ENCODE measurements at regions not wholly inside any gene's neighbourhood (a gene's known extent, or its start where the extent isn't known, plus 50 kb on each side); places are given as distances from the start of the nearest gene placed in this dataset.
"Not testable (repeated sequence)": the region's sequence is repeated elsewhere in the genome, so short reads cannot be mapped to it uniquely, and the experiment has no call there.

- H3K27ac ChIP-seq = no peak overlapping the region
- no peak for TF ChIP-seq CTCF (IDR thresholded peaks at IDR 0.05)
- TF ChIP-seq ZFX (IDR thresholded peaks at IDR 0.05; ENCODE audit: borderline replicate concordance) = no peak
These were observed 300.6 kb downstream of the PPP4R3C start for GRCh38 chrX:27162496-27162895.

GRCh38 chrX:27156921-27157320 lies 306.2 kb downstream of the PPP4R3C start:
- H3K27ac ChIP-seq = not testable (repeated sequence)

- no peak overlapping the region for H3K27ac ChIP-seq
- TF ChIP-seq ZFX (IDR thresholded peaks at IDR 0.05; ENCODE audit: borderline replicate concordance) (no peak), CTCF (IDR thresholded peaks at IDR 0.05) (no peak)
These were observed 326.8 kb downstream of the PPP4R3C start for GRCh38 chrX:27136325-27136724.

- TF ChIP-seq ZFX (IDR thresholded peaks at IDR 0.05; ENCODE audit: borderline replicate concordance) (no peak), CTCF (IDR thresholded peaks at IDR 0.05) (no peak)
- H3K27ac ChIP-seq = no peak overlapping the region
These were observed 330.3 kb downstream of the PPP4R3C start for GRCh38 chrX:27132862-27133261.

GRCh38 chrX:27087176-27087575 lies 376.0 kb downstream of the PPP4R3C start:
- not testable (repeated sequence) for H3K27ac ChIP-seq

- no peak overlapping the region for H3K27ac ChIP-seq
- TF ChIP-seq CTCF (IDR thresholded peaks at IDR 0.05) (no peak), ZFX (IDR thresholded peaks at IDR 0.05; ENCODE audit: borderline replicate concordance) (no peak)
These were observed 376.9 kb downstream of the PPP4R3C start for GRCh38 chrX:27086237-27086636.

GRCh38 chrX:27085346-27085745 lies 377.8 kb downstream of the PPP4R3C start:
- no peak for TF ChIP-seq ZFX (IDR thresholded peaks at IDR 0.05; ENCODE audit: borderline replicate concordance)
- TF ChIP-seq CTCF (IDR thresholded peaks at IDR 0.05) = no peak
- no peak overlapping the region for H3K27ac ChIP-seq

- no peak overlapping the region for H3K27ac ChIP-seq
- TF ChIP-seq ZFX (IDR thresholded peaks at IDR 0.05; ENCODE audit: borderline replicate concordance) (no peak), CTCF (IDR thresholded peaks at IDR 0.05) (no peak)
These were observed 384.8 kb downstream of the PPP4R3C start for GRCh38 chrX:27078371-27078770.
